Mesothelial cell of epicardium (in vitro differentiated cells): ENCODE measurements at regions not wholly inside any gene's neighbourhood (a gene's known extent, or its start where the extent isn't known, plus 50 kb on each side); places are given as distances from the start of the nearest gene placed in this dataset.

Experiments used
- DNase-seq, 2 experiments: peaks; one replicate each; pipeline ENCODE4 v3.0.0; 2021; ENCODE audit warnings: low spot score in 2 of 2; ENCODE audit not compliant: unreplicated experiment in 2 of 2
- H3K27ac Mint-ChIP-seq: 2 replicates; pipeline ENCODE4 v1.8.0; 2021; ENCODE audit warnings: mixed read lengths
- H3K27me3 Mint-ChIP-seq: 2 replicates; pipeline ENCODE4 v1.8.0; 2021; ENCODE audit warnings: low read depth, mixed read lengths
- H3K36me3 Mint-ChIP-seq: 2 replicates; pipeline ENCODE4 v1.8.0; 2021; ENCODE audit warnings: mixed read lengths
- H3K4me1 Mint-ChIP-seq: 2 replicates; pipeline ENCODE4 v1.8.0; 2021; ENCODE audit warnings: mixed read lengths
- H3K4me3 Mint-ChIP-seq: 2 replicates; pipeline ENCODE4 v1.8.0; 2021; ENCODE audit warnings: mild to moderate bottlenecking, moderate library complexity, mixed read lengths
- H3K9me3 Mint-ChIP-seq: 2 replicates; pipeline ENCODE4 v1.8.0; 2021; ENCODE audit warnings: mixed read lengths
- CTCF ChIP-seq: fragments of 200-600 bp; sonication (generic); IDR thresholded peaks from one replicate; pipeline ENCODE4 v1.5.0; 2021; ENCODE audit warnings: antibody characterized with exemption; ENCODE audit not compliant: unreplicated experiment

GRCh38 chr4:34157547-34157946 is 2086.8 kb downstream of the ARAP2 start:
- TF ChIP-seq CTCF: no peak
- Mint-ChIP-seq H3K4me1 (no peaks in the 10 kb centered on the region), H3K27me3 (no peaks in the 10 kb centered on the region), H3K27ac (no peak overlapping the region), H3K9me3 (peaks cover 34% of the 10 kb centered on the region), H3K4me3 (no peak overlapping the region), H3K36me3 (peaks cover 10% of the 10 kb centered on the region)
- no peak for DNase-seq

GRCh38 chr4:34158878-34159277 is 2085.4 kb downstream of the ARAP2 start:
- DNase-seq: no peak
- TF ChIP-seq CTCF: no peak
- peaks cover 12% of the 10 kb centered on the region for H3K36me3 Mint-ChIP-seq
- H3K4me3 Mint-ChIP-seq: no peak overlapping the region
- H3K4me1 Mint-ChIP-seq: no peaks in the 10 kb centered on the region
- H3K27ac Mint-ChIP-seq: no peak overlapping the region
- no peaks in the 10 kb centered on the region for H3K27me3 Mint-ChIP-seq
- peaks cover 44% of the 10 kb centered on the region for H3K9me3 Mint-ChIP-seq

GRCh38 chr4:34170946-34171345 is 2073.4 kb downstream of the ARAP2 start:
- TF ChIP-seq CTCF: no peak
- Mint-ChIP-seq H3K27me3 (no peaks in the 10 kb centered on the region), H3K27ac (no peak overlapping the region), H3K36me3 (peaks cover 6% of the 10 kb centered on the region), H3K4me1 (no peaks in the 10 kb centered on the region), H3K9me3 (peaks cover 33% of the 10 kb centered on the region), H3K4me3 (no peak overlapping the region)
- no peak for DNase-seq

GRCh38 chr4:34176609-34177008 is 2067.7 kb downstream of the ARAP2 start:
- peaks cover 2% of the 10 kb centered on the region for H3K4me1 Mint-ChIP-seq
- no peak overlapping the region for H3K4me3 Mint-ChIP-seq
- H3K36me3 Mint-ChIP-seq: peaks cover 8% of the 10 kb centered on the region
- no peak for DNase-seq
- H3K27ac Mint-ChIP-seq: no peak overlapping the region
- TF ChIP-seq CTCF: no peak
- peaks cover 36% of the 10 kb centered on the region for H3K9me3 Mint-ChIP-seq
- H3K27me3 Mint-ChIP-seq: no peaks in the 10 kb centered on the region

- no peaks in the 10 kb centered on the region for H3K27me3 Mint-ChIP-seq
- no peak for TF ChIP-seq CTCF
- no peak overlapping the region for H3K4me3 Mint-ChIP-seq
- peaks cover 5% of the 10 kb centered on the region for H3K4me1 Mint-ChIP-seq
- H3K27ac Mint-ChIP-seq: no peak overlapping the region
- H3K36me3 Mint-ChIP-seq: peaks cover 6% of the 10 kb centered on the region
- H3K9me3 Mint-ChIP-seq: peaks cover 31% of the 10 kb centered on the region
- no peak for DNase-seq
These were observed 2065.8 kb downstream of the ARAP2 start for GRCh38 chr4:34178476-34178875.

- no peak overlapping the region for H3K4me3 Mint-ChIP-seq
- H3K27ac Mint-ChIP-seq: peak overlapping the region; percentile 36
- no peaks in the 10 kb centered on the region for H3K36me3 Mint-ChIP-seq
- H3K4me1 Mint-ChIP-seq: peaks cover 5% of the 10 kb centered on the region
- no peak for TF ChIP-seq CTCF
- H3K9me3 Mint-ChIP-seq: peaks cover 5% of the 10 kb centered on the region
- H3K27me3 Mint-ChIP-seq: no peaks in the 10 kb centered on the region
- no peak for DNase-seq
These were observed 2062.9 kb downstream of the ARAP2 start for GRCh38 chr4:34181311-34181841.
